PFSK-1 (cell line): ENCODE measurements at regions not wholly inside any gene's neighbourhood (a gene's known extent, or its start where the extent isn't known, plus 50 kb on each side); places are given as distances from the start of the nearest gene placed in this dataset.

ENCODE experiments used
- FOXP2 ChIP-seq: optimal IDR thresholded peaks from 2 replicates; pipeline ENCODE3; 2011; ENCODE audit warnings: borderline replicate concordance, control low read depth, inconsistent platforms; ENCODE audit not compliant: insufficient read depth; ENCODE audit errors: extremely low read length, extremely low read depth
- POLR2AphosphoS5 ChIP-seq: IDR thresholded peaks from 2 replicates; pipeline ENCODE4 v1.6.1; 2012; ENCODE audit warnings: low read depth, mild to moderate bottlenecking, control low read depth, low read length, moderate library complexity
- REST ChIP-seq, 2 experiments: IDR thresholded peaks; 2 replicates each; pipeline versions ENCODE4 v1.6.1 to v1.8.0; 2011 to 2012; ENCODE audit warnings: low read depth in 2 of 2, low read length in 2 of 2, control low read depth in 1 of 2, inconsistent platforms in 1 of 2, mild to moderate bottlenecking in 1 of 2, moderate library complexity in 1 of 2; ENCODE audit not compliant: insufficient read depth in 1 of 2
- SIN3A ChIP-seq: IDR thresholded peaks from 2 replicates; pipeline ENCODE4 v1.6.1; 2012; ENCODE audit warnings: mild to moderate bottlenecking, low read length, moderate library complexity, borderline replicate concordance; ENCODE audit not compliant: insufficient read depth
- TAF1 ChIP-seq: IDR thresholded peaks from 2 replicates; pipeline ENCODE4 v1.6.1; 2012; ENCODE audit warnings: low read length, control low read depth, borderline replicate concordance; ENCODE audit not compliant: insufficient read depth

- TF ChIP-seq SIN3A: no peak
- TF ChIP-seq TAF1: no peak
- TF ChIP-seq POLR2AphosphoS5: no peak
- no peak for TF ChIP-seq FOXP2
- no peak for TF ChIP-seq REST (IDR thresholded peaks at IDR 0.05; ENCODE audit: insufficient read depth in 1 of 2, low read depth in 2 of 2, low read length in 2 of 2)
These were observed 521.9 kb downstream of the EPHA4 start for GRCh38 chr2:221050020-221050795.

- TF ChIP-seq REST (IDR thresholded peaks at IDR 0.05; ENCODE audit: insufficient read depth in 1 of 2, low read depth in 2 of 2, low read length in 2 of 2) (no peak), TAF1 (no peak), SIN3A (no peak), POLR2AphosphoS5 (no peak), FOXP2 (no peak)
These were observed 520.9 kb downstream of the EPHA4 start for GRCh38 chr2:221051162-221051561.

- TF ChIP-seq TAF1: no peak
- no peak for TF ChIP-seq REST (IDR thresholded peaks at IDR 0.05; ENCODE audit: insufficient read depth in 1 of 2, low read depth in 2 of 2, low read length in 2 of 2)
- TF ChIP-seq POLR2AphosphoS5: no peak
- no peak for TF ChIP-seq SIN3A
- TF ChIP-seq FOXP2: no peak
These were observed 511.7 kb downstream of the EPHA4 start for GRCh38 chr2:221060376-221060775.

GRCh38 chr2:221063568-221063967, 508.5 kb downstream of the EPHA4 start:
- TF ChIP-seq POLR2AphosphoS5: no peak
- no peak for TF ChIP-seq TAF1
- TF ChIP-seq SIN3A: no peak
- TF ChIP-seq REST (IDR thresholded peaks at IDR 0.05; ENCODE audit: insufficient read depth in 1 of 2, low read depth in 2 of 2, low read length in 2 of 2): no peak
- no peak for TF ChIP-seq FOXP2
